Esophagus muscularis mucosa (tissue), 4 donors: ENCODE measurements at regions not wholly inside any gene's neighbourhood (a gene's known extent, or its start where the extent isn't known, plus 50 kb on each side); places are given as distances from the start of the nearest gene placed in this dataset.

ENCODE experiments used
- CTCF ChIP-seq, 3 experiments: fragments of 200-600 bp in 2 of 3; fragments of 450-650 bp in 1 of 3; sonication (generic) in 2 of 3; IDR thresholded peaks; one replicate each; pipeline ENCODE4 v1.5.1; 2017 to 2019; ENCODE audit warnings: antibody characterized with exemption in 3 of 3, mild to moderate bottlenecking in 2 of 3, moderate library complexity in 1 of 3
- EP300 ChIP-seq: sonication (generic); formaldehyde crosslinking; IDR thresholded peaks from one replicate; pipeline ENCODE4 v1.6.1; 2017; ENCODE audit warnings: antibody characterized with exemption
- POLR2A ChIP-seq: fragments of 450-650 bp; IDR thresholded peaks from one replicate; pipeline ENCODE4 v1.6.1; 2017; ENCODE audit warnings: antibody characterized with exemption, moderate library complexity, mild to moderate bottlenecking, low read depth
- POLR2AphosphoS5 ChIP-seq, 2 donors: sonication (generic); formaldehyde crosslinking; IDR thresholded peaks; one replicate each; pipeline ENCODE4 v1.6.1; 2017; ENCODE audit warnings: antibody characterized with exemption in 2 of 2

- TF ChIP-seq CTCF (IDR thresholded peaks at IDR 0.05) (no peak), POLR2A (no peak), POLR2AphosphoS5 (IDR thresholded peaks at IDR 0.05) (no peak), EP300 (no peak)
These were observed 398.1 kb upstream of the PRKCQ start for GRCh38 chr10:6978187-6978627.
